Esophagus muscularis mucosa (tissue), 3 donors: ENCODE measurements at regions not wholly inside any gene's neighbourhood (a gene's known extent, or its start where the extent isn't known, plus 50 kb on each side); places are given as distances from the start of the nearest gene placed in this dataset.

ENCODE experiments used
- POLR2A ChIP-seq: fragments of 450-650 bp; IDR thresholded peaks from one replicate; pipeline ENCODE4 v1.6.1; 2017; ENCODE audit warnings: antibody characterized with exemption, moderate library complexity, mild to moderate bottlenecking, low read depth
- TF ChIP-seq, protein P1 (sequence below), 3 experiments: fragments of 200-600 bp in 2 of 3; fragments of 450-650 bp in 1 of 3; sonication (generic) in 2 of 3; IDR thresholded peaks; one replicate each; pipeline ENCODE4 v1.5.1; 2017 to 2019; ENCODE audit warnings: antibody characterized with exemption in 3 of 3, mild to moderate bottlenecking in 2 of 3, moderate library complexity in 1 of 3

DNA sequence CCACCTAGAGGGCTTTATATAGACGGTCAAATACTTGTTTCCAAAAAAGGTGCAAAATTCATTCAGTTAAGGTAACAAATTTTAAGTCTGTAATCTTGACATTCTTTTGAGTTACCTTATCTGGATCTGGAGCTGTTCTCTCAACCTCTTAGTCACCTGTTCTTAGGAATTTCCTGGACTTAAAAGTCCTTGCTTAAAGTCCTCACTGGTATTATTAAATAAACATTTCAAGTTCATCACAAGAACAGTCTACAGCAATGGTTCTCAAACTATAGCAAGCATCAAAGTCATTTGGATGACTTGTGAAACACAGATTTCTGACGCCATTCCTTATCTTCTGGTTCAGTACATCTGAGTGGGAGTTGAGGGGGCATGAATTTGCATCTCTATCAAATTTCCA is 122.9 kb upstream of the GOLIM4 start:
- TF ChIP-seq, protein P1, sequence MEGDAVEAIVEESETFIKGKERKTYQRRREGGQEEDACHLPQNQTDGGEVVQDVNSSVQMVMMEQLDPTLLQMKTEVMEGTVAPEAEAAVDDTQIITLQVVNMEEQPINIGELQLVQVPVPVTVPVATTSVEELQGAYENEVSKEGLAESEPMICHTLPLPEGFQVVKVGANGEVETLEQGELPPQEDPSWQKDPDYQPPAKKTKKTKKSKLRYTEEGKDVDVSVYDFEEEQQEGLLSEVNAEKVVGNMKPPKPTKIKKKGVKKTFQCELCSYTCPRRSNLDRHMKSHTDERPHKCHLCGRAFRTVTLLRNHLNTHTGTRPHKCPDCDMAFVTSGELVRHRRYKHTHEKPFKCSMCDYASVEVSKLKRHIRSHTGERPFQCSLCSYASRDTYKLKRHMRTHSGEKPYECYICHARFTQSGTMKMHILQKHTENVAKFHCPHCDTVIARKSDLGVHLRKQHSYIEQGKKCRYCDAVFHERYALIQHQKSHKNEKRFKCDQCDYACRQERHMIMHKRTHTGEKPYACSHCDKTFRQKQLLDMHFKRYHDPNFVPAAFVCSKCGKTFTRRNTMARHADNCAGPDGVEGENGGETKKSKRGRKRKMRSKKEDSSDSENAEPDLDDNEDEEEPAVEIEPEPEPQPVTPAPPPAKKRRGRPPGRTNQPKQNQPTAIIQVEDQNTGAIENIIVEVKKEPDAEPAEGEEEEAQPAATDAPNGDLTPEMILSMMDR (IDR thresholded peaks at IDR 0.05): no peak
- no peak for TF ChIP-seq POLR2A
